Stimulated activated naive CD8-positive, alpha-beta T cell treated with anti-CD3 and anti-CD28 coated beads, Interleukin-15, Interleukin-2, amounts not matched to agents 100 ng/mL and 50 ng/mL, for 24 hours (primary cell): ENCODE measurements at regions not wholly inside any gene's neighbourhood (a gene's known extent, or its start where the extent isn't known, plus 50 kb on each side); places are given as distances from the start of the nearest gene placed in this dataset.

Experiments used
- H3K27ac Mint-ChIP-seq: one replicate; pipeline ENCODE4 v1.8.0; 2021; ENCODE audit warnings: mild to moderate bottlenecking, mixed read lengths
- H3K27me3 Mint-ChIP-seq: one replicate; pipeline ENCODE4 v1.8.0; 2021; ENCODE audit warnings: mixed read lengths
- H3K36me3 Mint-ChIP-seq: one replicate; pipeline ENCODE4 v1.8.0; 2021; ENCODE audit warnings: low read depth, mixed read lengths
- H3K4me1 Mint-ChIP-seq: one replicate; pipeline ENCODE4 v1.8.0; 2021; ENCODE audit warnings: low read depth, mixed read lengths
- H3K4me3 Mint-ChIP-seq: one replicate; pipeline ENCODE4 v1.8.0; 2021; ENCODE audit warnings: mild to moderate bottlenecking, mixed read lengths
- H3K9me3 Mint-ChIP-seq: one replicate; pipeline ENCODE4 v1.8.0; 2021; ENCODE audit warnings: mixed read lengths

DNA sequence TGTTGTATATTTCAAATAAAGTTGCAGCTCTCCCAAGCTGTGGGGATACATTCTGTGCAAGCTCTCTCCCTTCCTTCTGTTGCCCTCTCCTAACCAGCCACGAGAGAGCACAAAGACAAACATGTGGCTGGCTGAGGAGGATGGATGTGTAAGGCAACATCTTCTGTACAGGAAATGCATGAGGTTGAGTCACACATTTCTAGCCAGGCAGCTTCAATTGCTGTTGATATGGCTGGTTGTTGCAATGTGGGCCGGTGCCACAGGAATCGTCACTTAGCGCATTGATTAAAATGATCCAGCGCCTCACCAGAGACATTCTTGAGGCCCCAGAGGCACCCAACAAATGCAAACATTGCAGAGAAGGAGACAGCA is 207.1 kb downstream of the ICE1 start:
- H3K27me3 Mint-ChIP-seq, result no peaks in the 10 kb centered on the region
- H3K36me3 Mint-ChIP-seq, result no peaks in the 10 kb centered on the region
- H3K4me3 Mint-ChIP-seq, result no peak overlapping the region
- no peak overlapping the region for H3K27ac Mint-ChIP-seq
- no peaks in the 10 kb centered on the region for H3K4me1 Mint-ChIP-seq
- peaks cover under 1% of the 10 kb centered on the region for H3K9me3 Mint-ChIP-seq

DNA sequence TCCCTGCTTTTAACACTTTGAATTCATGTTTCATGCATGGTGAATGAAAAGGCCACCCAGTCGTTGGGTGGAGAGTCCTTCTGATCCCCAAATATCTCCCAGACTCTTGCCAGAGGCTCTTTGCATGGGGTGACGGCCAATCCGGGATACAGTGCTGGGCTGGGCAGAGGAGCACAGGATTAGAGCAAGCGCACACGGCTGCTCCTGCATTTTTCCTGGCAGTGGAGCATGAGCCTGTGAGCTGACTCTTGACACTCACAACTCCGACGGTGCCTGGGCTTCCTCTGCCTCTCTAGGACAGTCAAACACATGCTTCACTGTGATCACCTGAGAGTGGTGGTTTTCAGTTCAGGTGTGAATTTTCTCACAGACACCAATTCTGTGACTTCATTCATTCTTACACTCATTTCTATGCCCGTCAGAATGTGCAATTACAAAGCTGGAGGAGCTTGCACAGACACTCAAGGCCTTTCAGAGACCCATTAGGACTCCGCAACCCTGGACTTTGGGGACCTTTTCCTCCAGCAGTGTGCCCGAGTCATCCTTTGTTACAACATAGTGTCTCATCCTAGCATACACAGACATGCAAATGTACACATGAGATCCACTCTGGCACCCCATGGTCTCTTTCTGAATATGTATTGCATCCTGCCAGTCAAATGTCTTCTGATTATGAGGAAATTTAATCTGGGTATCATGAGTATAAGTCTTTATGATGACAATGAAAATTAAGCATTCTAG is 206.6 kb downstream of the ICE1 start:
- no peak overlapping the region for H3K4me3 Mint-ChIP-seq
- H3K27me3 Mint-ChIP-seq, result no peaks in the 10 kb centered on the region
- H3K36me3 Mint-ChIP-seq, result peaks cover 4% of the 10 kb centered on the region
- peaks cover 7% of the 10 kb centered on the region for H3K9me3 Mint-ChIP-seq
- no peak overlapping the region for H3K27ac Mint-ChIP-seq
- H3K4me1 Mint-ChIP-seq, result no peaks in the 10 kb centered on the region

DNA sequence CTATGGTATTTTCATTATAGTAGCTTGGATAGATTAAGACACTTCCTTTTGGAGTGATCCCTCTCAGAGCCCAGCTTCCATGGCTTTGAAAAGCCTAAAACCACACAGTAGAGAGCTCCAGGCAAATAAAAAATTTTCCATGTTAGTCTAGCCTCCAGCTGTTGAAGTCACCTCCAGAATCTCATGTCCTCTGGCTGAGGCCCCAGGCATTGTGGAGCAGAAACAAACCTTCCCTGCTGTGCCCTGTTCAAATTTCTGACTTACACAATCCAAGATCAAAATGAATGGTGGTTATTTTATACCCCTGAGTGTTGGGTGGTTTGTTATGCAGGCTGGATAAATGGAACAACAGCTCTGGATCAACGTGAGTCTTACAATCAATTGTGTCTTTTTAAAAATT is 203.9 kb downstream of the ICE1 start:
- H3K27ac Mint-ChIP-seq, result no peak overlapping the region

DNA sequence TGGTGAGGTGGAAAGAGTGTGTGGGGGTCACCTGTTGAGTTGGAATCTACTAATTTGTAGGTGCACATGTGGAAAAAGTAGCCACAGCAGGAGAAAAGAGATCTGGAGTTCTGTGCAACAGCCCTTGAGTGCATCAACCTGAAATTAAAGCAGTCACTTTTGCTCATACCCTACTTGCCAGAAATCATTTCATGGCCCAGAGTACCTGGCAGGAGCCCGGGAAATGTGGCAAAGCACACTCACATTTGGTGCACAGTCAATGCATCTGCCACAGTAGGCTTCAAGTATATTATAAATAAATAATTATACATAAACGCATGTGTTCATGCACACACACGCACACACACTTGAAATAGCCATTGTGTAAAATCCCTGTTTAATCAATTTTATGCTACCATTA is 203.0 kb downstream of the ICE1 start:
- no peak overlapping the region for H3K4me3 Mint-ChIP-seq
- no peaks in the 10 kb centered on the region for H3K4me1 Mint-ChIP-seq
- H3K27ac Mint-ChIP-seq, result no peak overlapping the region
- peaks cover 5% of the 10 kb centered on the region for H3K36me3 Mint-ChIP-seq
- peaks cover 27% of the 10 kb centered on the region for H3K9me3 Mint-ChIP-seq
- no peaks in the 10 kb centered on the region for H3K27me3 Mint-ChIP-seq

More for the DNA sequence above, 203.9 kb downstream of the ICE1 start:
- no peak overlapping the region for H3K4me3 Mint-ChIP-seq
- H3K27me3 Mint-ChIP-seq, result no peaks in the 10 kb centered on the region
- H3K36me3 Mint-ChIP-seq, result peaks cover 5% of the 10 kb centered on the region
- no peaks in the 10 kb centered on the region for H3K4me1 Mint-ChIP-seq
- H3K9me3 Mint-ChIP-seq, result peaks cover 26% of the 10 kb centered on the region

DNA sequence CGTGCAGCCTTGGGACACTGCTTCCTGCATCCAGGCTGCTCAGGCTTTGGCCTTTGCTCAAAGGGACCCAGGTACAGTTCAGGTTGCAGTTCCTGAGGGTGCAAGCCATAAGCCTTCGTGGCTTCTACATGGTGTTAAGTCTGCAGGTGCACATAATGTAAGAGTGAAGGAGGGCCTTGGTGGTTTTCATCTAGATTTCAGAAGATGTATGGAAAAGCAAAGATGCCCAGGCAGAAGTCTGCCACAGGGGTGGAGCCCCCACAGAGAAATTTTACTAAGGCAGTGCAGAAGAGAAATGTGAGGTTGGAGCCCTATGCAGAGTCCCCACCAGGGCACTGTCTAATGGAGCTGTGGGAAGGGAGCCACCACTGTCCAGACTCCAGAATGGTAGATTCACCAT is 200.9 kb downstream of the ICE1 start:
- Mint-ChIP-seq H3K27ac (no peak overlapping the region), H3K36me3 (peaks cover 5% of the 10 kb centered on the region), H3K4me3 (no peak overlapping the region), H3K27me3 (peaks cover 6% of the 10 kb centered on the region), H3K9me3 (peaks cover 27% of the 10 kb centered on the region), H3K4me1 (no peaks in the 10 kb centered on the region)

DNA sequence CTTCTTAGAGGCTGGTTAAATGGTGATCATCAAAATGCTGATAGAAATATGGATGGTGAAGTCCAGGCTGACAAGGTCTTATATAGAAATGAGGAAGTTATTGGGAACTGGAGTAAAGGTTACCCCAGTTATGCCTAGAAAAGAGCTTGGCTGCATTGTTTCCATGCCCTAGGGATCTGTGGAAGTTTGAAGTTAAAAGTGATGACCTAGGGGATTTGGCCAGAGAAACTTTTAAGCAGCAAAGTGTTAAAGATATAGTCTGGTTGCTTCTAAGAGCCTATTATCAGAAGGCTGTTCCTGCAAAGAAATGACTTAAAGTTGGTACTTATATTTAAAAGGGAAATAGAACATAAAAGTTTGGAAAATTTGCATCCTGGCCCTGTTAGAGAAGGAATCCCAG is 200.3 kb downstream of the ICE1 start:
- Mint-ChIP-seq H3K4me3 (no peak overlapping the region), H3K27me3 (peaks cover 8% of the 10 kb centered on the region), H3K4me1 (no peaks in the 10 kb centered on the region), H3K36me3 (peaks cover 5% of the 10 kb centered on the region), H3K27ac (no peak overlapping the region), H3K9me3 (peaks cover 27% of the 10 kb centered on the region)

DNA sequence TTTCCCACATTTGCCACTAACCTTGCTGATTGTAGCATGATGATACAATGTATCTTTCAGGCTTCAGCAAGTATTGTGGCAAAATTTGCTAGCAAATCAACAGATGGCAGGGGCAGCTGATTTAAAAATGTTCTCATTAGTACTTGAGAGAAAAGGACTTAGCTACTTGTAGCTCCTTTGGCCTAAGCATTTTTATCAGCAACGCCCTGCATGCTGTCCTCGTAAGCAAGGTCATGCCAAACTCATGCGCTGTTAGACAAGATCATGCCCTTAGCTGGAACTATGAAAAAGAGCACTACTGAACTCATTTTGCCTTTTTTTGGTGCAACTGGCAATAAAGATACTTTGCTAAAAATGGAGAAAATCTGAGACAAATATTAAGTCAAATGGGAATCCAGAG is 197.1 kb downstream of the ICE1 start:
- peaks cover 26% of the 10 kb centered on the region for H3K9me3 Mint-ChIP-seq
- no peak overlapping the region for H3K4me3 Mint-ChIP-seq
- H3K36me3 Mint-ChIP-seq, result peaks cover 5% of the 10 kb centered on the region
- H3K27me3 Mint-ChIP-seq, result peaks cover 19% of the 10 kb centered on the region
- H3K4me1 Mint-ChIP-seq, result no peaks in the 10 kb centered on the region
- no peak overlapping the region for H3K27ac Mint-ChIP-seq

DNA sequence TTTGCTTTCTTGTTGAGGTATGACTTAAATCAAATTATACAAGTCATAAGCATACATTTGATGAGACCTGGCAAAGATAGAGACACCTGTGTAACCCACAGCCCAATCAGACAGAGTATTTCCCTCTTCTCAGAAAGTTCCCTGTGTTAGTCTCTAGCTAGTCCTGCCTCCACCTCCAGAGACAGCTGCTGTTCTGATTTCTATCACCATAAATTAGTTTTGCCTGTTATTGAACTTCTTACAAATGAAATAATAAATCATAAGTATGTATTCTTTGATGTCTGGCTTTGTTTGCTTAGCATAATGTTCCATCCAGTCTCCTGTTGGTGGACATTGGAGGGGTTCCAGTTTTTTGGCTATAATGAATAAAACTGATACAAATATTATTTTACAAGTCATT is 194.5 kb downstream of the ICE1 start:
- no peak overlapping the region for H3K27ac Mint-ChIP-seq
- H3K27me3 Mint-ChIP-seq, result peaks cover 19% of the 10 kb centered on the region
- peaks cover 7% of the 10 kb centered on the region for H3K9me3 Mint-ChIP-seq
- H3K36me3 Mint-ChIP-seq, result no peaks in the 10 kb centered on the region
- H3K4me1 Mint-ChIP-seq, result no peaks in the 10 kb centered on the region
- no peak overlapping the region for H3K4me3 Mint-ChIP-seq

DNA sequence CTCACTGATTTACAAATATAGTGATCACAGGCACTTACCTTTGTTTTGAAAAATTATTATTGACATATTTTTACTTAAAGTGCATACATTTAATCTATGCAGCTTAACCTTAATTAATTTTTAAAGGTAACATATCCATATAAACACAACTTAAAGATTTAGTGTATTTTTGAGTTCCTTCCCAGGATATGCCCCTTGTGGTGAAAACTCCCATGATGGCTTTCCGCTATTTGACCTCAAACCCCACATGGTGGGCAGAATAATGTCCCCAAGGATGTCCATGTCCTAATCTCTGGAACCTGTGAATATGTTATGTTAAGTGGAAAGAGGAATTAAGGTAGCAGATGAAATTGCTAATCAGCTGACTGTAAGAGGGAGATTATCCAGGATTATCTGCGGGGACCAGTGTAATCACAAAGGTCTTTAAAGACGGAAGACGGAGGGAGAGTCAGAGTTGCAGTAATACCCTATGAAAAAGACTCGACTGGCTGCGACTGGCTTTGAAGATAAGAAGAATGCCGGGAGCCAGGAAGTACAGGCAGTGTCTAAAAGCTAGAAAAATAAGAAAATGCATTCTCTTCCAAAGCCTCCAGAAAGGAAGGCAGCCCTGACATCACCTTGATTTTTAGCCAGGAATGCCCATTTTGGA is 193.9 kb downstream of the ICE1 start:
- Mint-ChIP-seq H3K36me3 (no peaks in the 10 kb centered on the region), H3K4me3 (no peak overlapping the region), H3K9me3 (peaks cover under 1% of the 10 kb centered on the region), H3K27me3 (peaks cover 19% of the 10 kb centered on the region), H3K4me1 (no peaks in the 10 kb centered on the region), H3K27ac (no peak overlapping the region)

DNA sequence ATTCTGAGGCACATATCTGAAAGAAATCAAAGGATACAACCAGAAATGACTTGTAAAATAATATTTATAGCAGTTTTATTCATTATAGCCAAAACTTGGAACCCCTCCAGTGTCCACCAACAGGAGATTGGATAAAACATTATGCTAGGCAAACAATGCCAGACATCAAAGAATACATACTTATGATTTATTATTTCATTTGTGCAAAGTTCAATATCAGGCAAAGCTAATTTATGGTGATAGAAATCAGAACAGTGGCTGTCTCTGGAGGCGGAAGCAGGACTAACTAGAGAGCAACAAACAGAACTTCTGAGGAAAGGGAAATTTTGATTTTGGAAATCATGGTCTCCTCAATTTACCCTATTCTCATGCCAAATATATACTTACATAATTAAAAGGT is 193.1 kb downstream of the ICE1 start:
- Mint-ChIP-seq H3K9me3 (no peaks in the 10 kb centered on the region), H3K4me3 (no peak overlapping the region), H3K27me3 (peaks cover 19% of the 10 kb centered on the region)

DNA sequence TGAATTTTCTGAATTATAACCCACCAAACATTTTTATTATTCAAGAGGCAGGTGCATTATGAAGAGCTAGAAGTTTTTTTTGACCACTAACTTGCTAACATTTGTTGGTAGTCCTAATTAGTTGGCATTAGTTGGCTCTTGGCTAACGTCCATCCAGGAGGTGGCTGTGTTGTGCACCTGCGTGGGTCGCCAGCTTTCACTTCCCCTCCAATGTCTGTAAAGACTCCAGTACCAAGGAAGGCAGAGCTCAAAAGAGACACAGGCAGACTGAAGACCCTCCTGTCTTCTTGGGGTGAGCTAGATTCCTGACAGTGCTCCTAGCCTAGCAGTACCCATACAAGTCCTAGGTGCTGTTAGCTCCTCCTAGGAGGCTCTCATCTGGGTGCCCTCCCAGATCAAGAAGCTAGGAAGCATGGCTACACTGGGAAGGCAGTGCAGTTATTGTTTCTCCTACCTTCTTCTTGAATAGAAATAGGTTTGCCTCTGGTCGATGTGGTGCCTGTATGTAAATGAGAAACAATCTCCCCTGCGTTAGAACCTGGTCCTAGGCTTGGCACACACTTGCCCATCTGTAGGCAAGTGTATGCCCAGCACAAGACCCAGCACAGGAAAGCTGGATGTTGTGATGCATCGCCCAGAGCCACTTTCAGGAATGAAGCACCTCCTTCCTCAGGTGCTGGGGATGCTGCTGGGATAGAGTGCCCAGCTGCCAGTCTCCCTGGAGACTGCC is 190.9 kb downstream of the ICE1 start:
- no peaks in the 10 kb centered on the region for H3K36me3 Mint-ChIP-seq
- H3K9me3 Mint-ChIP-seq, result no peaks in the 10 kb centered on the region
- H3K27me3 Mint-ChIP-seq, result peaks cover 13% of the 10 kb centered on the region
- no peak overlapping the region for H3K4me3 Mint-ChIP-seq
- no peaks in the 10 kb centered on the region for H3K4me1 Mint-ChIP-seq
- no peak overlapping the region for H3K27ac Mint-ChIP-seq

More for the DNA sequence above, 193.1 kb downstream of the ICE1 start:
- Mint-ChIP-seq H3K36me3 (no peaks in the 10 kb centered on the region), H3K27ac (no peak overlapping the region), H3K4me1 (no peaks in the 10 kb centered on the region)

DNA sequence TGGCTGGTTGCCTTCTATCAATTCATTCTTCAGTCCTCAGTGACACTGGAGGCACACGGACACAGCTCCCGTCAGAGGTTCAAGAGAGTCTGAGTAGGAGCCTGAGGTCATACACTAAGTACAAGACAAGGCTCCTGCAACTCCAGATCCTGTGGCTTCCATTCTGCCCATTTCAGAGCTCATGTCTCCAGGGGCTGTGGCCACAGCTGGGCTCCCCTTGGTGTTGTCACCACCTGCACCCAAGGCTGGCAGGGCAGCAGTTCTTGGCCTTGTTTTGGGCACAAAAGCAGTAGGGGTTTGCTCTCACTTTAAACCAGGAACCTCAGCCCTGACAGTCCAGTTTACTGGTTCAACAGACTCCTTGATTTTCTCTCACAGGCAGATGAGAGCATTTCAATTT is 189.6 kb downstream of the ICE1 start:
- Mint-ChIP-seq H3K36me3 (no peaks in the 10 kb centered on the region), H3K27me3 (peaks cover 8% of the 10 kb centered on the region), H3K4me3 (no peak overlapping the region), H3K27ac (no peak overlapping the region), H3K4me1 (no peaks in the 10 kb centered on the region), H3K9me3 (no peaks in the 10 kb centered on the region)

DNA sequence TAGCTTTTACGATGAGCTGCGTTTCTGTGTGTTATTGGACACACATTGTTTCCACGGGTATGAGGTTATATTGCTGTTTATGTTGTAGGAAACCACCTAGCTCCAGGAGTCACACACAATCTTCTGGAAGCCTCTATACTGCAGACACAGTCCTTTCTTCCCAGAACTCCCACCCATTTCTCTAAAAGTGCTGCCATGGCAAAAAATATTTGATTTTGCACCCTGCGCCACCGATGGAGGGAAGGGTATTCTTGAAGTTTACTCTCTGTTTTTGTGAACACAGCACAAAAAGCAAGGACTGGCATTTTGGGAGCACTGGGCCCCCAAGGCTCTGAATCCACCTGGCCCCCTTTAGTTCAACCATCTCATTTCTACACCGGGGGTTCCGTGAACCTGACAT is 187.5 kb downstream of the ICE1 start:
- Mint-ChIP-seq H3K36me3 (no peaks in the 10 kb centered on the region), H3K27me3 (no peaks in the 10 kb centered on the region), H3K9me3 (no peaks in the 10 kb centered on the region), H3K27ac (no peak overlapping the region), H3K4me1 (no peaks in the 10 kb centered on the region), H3K4me3 (no peak overlapping the region)

DNA sequence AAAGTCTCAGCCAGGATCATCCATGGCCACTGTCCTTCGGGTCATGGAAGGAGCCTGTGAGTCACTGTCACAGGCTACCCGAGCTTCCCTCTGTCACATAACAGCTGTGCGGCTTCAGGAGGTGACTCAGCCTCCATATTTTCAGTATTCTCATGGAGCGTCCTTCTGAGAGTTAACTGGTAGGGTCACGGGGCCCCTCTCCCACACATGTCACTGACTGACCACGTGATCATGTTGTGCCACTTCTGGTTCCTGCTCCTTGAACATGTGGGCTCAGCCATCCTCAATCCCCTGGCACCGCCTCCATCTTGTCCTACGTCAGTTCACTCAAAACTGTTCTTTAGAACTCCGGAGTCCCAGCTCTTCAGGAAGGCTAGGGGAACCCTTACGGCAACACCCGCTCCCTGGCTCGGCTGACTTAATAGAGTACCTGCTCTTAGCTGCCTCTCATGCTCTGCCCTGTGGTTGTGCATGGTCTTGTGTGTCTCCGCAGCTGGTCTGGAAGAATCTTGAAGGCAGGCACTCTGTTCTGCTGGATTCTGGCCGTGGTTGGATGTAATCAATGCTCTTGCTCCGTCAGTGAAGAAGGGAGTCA is 182.8 kb downstream of the ICE1 start:
- Mint-ChIP-seq H3K36me3 (no peaks in the 10 kb centered on the region), H3K27me3 (no peaks in the 10 kb centered on the region), H3K27ac (no peak overlapping the region), H3K4me1 (no peaks in the 10 kb centered on the region), H3K9me3 (no peaks in the 10 kb centered on the region), H3K4me3 (no peak overlapping the region)

DNA sequence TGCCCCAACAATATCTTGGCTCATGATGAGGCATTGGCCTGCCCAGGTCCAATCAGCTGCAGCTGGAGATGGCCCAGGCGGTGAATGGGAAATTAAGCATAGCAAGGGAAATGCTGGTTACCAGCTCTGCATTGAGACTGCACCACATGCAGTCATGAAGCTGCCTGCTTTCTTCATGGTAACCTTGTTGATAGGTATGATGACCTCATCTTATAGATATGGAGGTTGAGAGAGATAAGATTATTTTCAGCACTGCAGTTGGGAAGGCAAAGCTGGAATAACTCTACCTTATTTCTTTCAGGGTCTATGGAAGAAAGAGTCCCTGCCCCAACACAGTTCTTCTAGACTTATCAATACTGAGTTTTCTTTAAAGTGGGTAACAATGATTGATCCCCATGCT is 180.1 kb downstream of the ICE1 start:
- no peak overlapping the region for H3K27ac Mint-ChIP-seq
- H3K27me3 Mint-ChIP-seq, result peaks cover 3% of the 10 kb centered on the region
- no peak overlapping the region for H3K4me3 Mint-ChIP-seq
- H3K4me1 Mint-ChIP-seq, result no peaks in the 10 kb centered on the region
- H3K9me3 Mint-ChIP-seq, result no peaks in the 10 kb centered on the region
- H3K36me3 Mint-ChIP-seq, result no peaks in the 10 kb centered on the region
